Kidney (tissue), 13 donors: ENCODE measurements at regions not wholly inside any gene's neighbourhood (a gene's known extent, or its start where the extent isn't known, plus 50 kb on each side); places are given as distances from the start of the nearest gene placed in this dataset.

Source experiments
- DNase-seq, 5 donors: peaks; one replicate each; pipeline ENCODE4 v3.0.0-alpha.2; 2013 to 2020
- FAIRE-seq: peaks from 2 replicates; lab custom pipeline; 2012; peaks lifted over from hg19 to GRCh38; lab: Jason Lieb, UNC
- H3K27ac ChIP-seq, 2 donors: one replicate each; pipeline ENCODE4 v1.7.0; 2013; ENCODE audit warnings: low read depth in 2 of 2, low read length in 2 of 2, inconsistent platforms in 1 of 2
- H3K27me3 ChIP-seq: one replicate; pipeline ENCODE4 v1.7.1; 2013; ENCODE audit warnings: low read length, inconsistent platforms; ENCODE audit not compliant: control insufficient read depth, insufficient read depth
- H3K36me3 ChIP-seq, 3 donors: one replicate each; pipeline versions ENCODE4 v1.7.0 to v1.7.1; 2013; ENCODE audit warnings: low read length in 3 of 3, control low read depth in 1 of 3, inconsistent platforms in 1 of 3; ENCODE audit not compliant: insufficient read depth in 3 of 3, control insufficient read depth in 2 of 3
- H3K4me1 ChIP-seq, 3 donors: one replicate each; pipeline versions ENCODE4 v1.7.0 to v1.7.1; 2013; ENCODE audit warnings: low read length in 3 of 3, inconsistent platforms in 1 of 3, low read depth in 1 of 3; ENCODE audit not compliant: control insufficient read depth in 2 of 3, insufficient read depth in 2 of 3
- H3K4me3 ChIP-seq, 3 donors: one replicate each; pipeline versions ENCODE4 v1.7.0 to v1.8.1; 2013; ENCODE audit warnings: low read length in 3 of 3, control low read depth in 1 of 3, inconsistent platforms in 1 of 3
- H3K9ac ChIP-seq, 3 donors: one replicate each; pipeline versions ENCODE4 v1.7.0 to v1.7.1; 2013; ENCODE audit warnings: low read length in 3 of 3, control low read depth in 1 of 3, inconsistent platforms in 1 of 3
- H3K9me3 ChIP-seq, 3 donors: one replicate each; pipeline versions ENCODE4 v1.7.0 to v1.7.1; 2013; ENCODE audit warnings: low read length in 3 of 3, control low read depth in 1 of 3, inconsistent platforms in 1 of 3; ENCODE audit not compliant: control insufficient read depth in 2 of 3, insufficient read depth in 1 of 3
- CTCF ChIP-seq: IDR thresholded peaks from 3 replicates; pipeline ENCODE4 v1.5.1; 2012; ENCODE audit warnings: mild to moderate bottlenecking, moderate library complexity, borderline replicate concordance; ENCODE audit not compliant: insufficient read depth; ENCODE audit errors: extremely low read depth
- intact Hi-C: fragments of 100-400 bp; cut with DNase I; formaldehyde crosslinking; loops from one replicate; pipeline ENCODE4 v1.11.1; 2022
- donor health status: control.
- donor health status: control.
- donor health status: control.
- donor health status: control.
- donor health status: control.
- donor health status: DM: yes; HTN: yes; CAD: no.
- donor health status: Normal renal cell carcinoma (clear cell type).

DNA sequence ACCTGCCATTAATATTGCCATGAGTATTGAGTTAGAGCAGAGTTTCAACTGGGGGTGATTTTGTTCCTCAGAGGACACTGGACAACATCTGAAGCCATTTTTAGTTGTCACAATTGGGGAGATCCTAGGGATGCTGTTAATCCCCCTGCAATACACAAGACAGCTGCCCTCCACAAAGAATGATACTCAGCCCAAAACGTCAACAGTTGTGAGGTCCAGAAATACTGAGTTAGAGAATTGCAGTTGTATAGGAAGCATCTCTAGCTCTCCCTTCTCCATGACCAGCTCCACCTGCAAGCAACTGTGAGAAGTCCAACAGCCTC lies 614.0 kb upstream of the CDH5 start:
- Histone ChIP-seq H3K9me3 (no peaks in the 10 kb centered on the region), H3K27me3 (no peaks in the 10 kb centered on the region), H3K4me3 (no peak overlapping the region), H3K4me1 (peaks cover 0 to 4% (median 0%) of the 10 kb centered on the region in 3 donors), H3K9ac (no peak overlapping the region), H3K27ac (no peak overlapping the region), H3K36me3 (no peaks in the 10 kb centered on the region)
- intact Hi-C loops, result no loop called here
- DNase-seq, result peak in 1 of 5 donors; percentile 72
- TF ChIP-seq CTCF, result no peak
- no peak for FAIRE-seq

- Histone ChIP-seq H3K36me3 (no peaks in the 10 kb centered on the region), H3K4me1 (peaks cover 0 to 4% (median 0%) of the 10 kb centered on the region in 3 donors), H3K27me3 (no peaks in the 10 kb centered on the region), H3K27ac (no peak overlapping the region), H3K9me3 (no peaks in the 10 kb centered on the region), H3K4me3 (no peak overlapping the region), H3K9ac (no peak overlapping the region)
- TF ChIP-seq CTCF, result no peak
- intact Hi-C loops, result no loop called here
- no peak for FAIRE-seq
- peak in 1 of 5 donors; percentile 32 for DNase-seq
Observed at GRCh38 chr16:65751622-65752521, 614.6 kb upstream of the CDH5 start.

DNA sequence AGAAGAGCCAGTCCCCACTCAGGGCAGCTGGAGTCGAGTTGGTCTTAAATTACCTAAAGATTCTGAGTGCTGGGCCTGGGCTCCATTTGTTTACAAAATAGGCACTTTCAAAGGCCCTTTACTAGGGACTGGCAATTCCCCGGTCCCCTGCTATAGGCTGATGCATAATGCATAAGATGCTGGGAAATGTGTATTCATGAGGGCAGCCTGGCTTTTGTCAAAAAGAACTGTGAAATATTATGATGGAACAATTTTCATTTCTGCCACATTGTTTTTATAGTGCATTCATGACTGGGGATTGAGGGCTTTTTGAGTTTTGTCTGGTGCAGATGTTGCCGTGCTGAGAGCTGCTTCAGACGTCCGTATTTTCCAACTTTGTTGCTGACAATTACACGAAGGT lies 617.0 kb upstream of the CDH5 start:
- Histone ChIP-seq H3K36me3 (no peaks in the 10 kb centered on the region), H3K9ac (no peak overlapping the region), H3K4me1 (peaks cover 0 to 4% (median 0%) of the 10 kb centered on the region in 3 donors), H3K27me3 (no peaks in the 10 kb centered on the region), H3K27ac (no peak overlapping the region), H3K9me3 (no peaks in the 10 kb centered on the region), H3K4me3 (no peak overlapping the region)
- no peak for TF ChIP-seq CTCF
- FAIRE-seq (no peak), DNase-seq (peak in 1 of 5 donors; percentile 36)
- intact Hi-C loops, result no loop called here
